Epidermal melanocyte (primary cell): ENCODE measurements at regions not wholly inside any gene's neighbourhood (a gene's known extent, or its start where the extent isn't known, plus 50 kb on each side); places are given as distances from the start of the nearest gene placed in this dataset.
"Not testable (repeated sequence)": the region's sequence is repeated elsewhere in the genome, so short reads cannot be mapped to it uniquely, and the experiment has no call there.

Experiments
- DNase-seq: peaks from one replicate; pipeline ENCODE4 v3.0.0; 2011; ENCODE audit warnings: low spot score; ENCODE audit not compliant: insufficient read length

- DNase-seq, result peak; percentile 79
Measured at GRCh38 chr6:134822920-134823709, 126.8 kb downstream of the ALDH8A1 start.

- no peak for DNase-seq
Measured at GRCh38 chr6:134821928-134822864, 127.7 kb downstream of the ALDH8A1 start.

- no peak for DNase-seq
Measured at GRCh38 chr6:134821397-134821796, 128.5 kb downstream of the ALDH8A1 start.

GRCh38 chr6:134819863-134820800 lies 129.8 kb downstream of the ALDH8A1 start:
- DNase-seq, result no peak

GRCh38 chr6:134819236-134819635 lies 130.7 kb downstream of the ALDH8A1 start:
- DNase-seq, result no peak

GRCh38 chr6:134817448-134817847 lies 132.5 kb downstream of the ALDH8A1 start:
- no peak for DNase-seq

- no peak for DNase-seq
Measured at GRCh38 chr6:134816780-134817179, 133.1 kb downstream of the ALDH8A1 start.

- no peak for DNase-seq
Measured at GRCh38 chr6:134816300-134816699, 133.6 kb downstream of the ALDH8A1 start.

- no peak for DNase-seq
Measured at GRCh38 chr6:134814076-134814695, 135.7 kb downstream of the ALDH8A1 start.

- no peak for DNase-seq
Measured at GRCh38 chr6:134813146-134813545, 136.8 kb downstream of the ALDH8A1 start.

- DNase-seq, result no peak
Measured at GRCh38 chr6:134810402-134810801, 139.5 kb downstream of the ALDH8A1 start.

GRCh38 chr6:134809130-134809529 lies 140.8 kb downstream of the ALDH8A1 start:
- no peak for DNase-seq

- DNase-seq, result no peak
Measured at GRCh38 chr6:134806180-134806798, 143.6 kb downstream of the ALDH8A1 start.

- DNase-seq, result no peak
Measured at GRCh38 chr6:134805168-134805567, 144.7 kb downstream of the ALDH8A1 start.

GRCh38 chr6:134804311-134804710 lies 145.6 kb downstream of the ALDH8A1 start:
- DNase-seq, result not testable (repeated sequence)

- no peak for DNase-seq
Measured at GRCh38 chr6:134802426-134803058, 147.4 kb downstream of the ALDH8A1 start.

GRCh38 chr6:134797400-134798113 lies 152.3 kb downstream of the ALDH8A1 start:
- no peak for DNase-seq

GRCh38 chr6:134795691-134796090 lies 154.2 kb downstream of the ALDH8A1 start:
- DNase-seq, result no peak

GRCh38 chr6:134795001-134795400 lies 154.9 kb downstream of the ALDH8A1 start:
- DNase-seq, result no peak
